Upper lobe of left lung (tissue), 6 donors: ENCODE measurements at regions not wholly inside any gene's neighbourhood (a gene's known extent, or its start where the extent isn't known, plus 50 kb on each side); places are given as distances from the start of the nearest gene placed in this dataset.

Source experiments
- ATAC-seq, 2 donors: fragments of 200-7000 bp; cut with Tn5 transposase; one replicate each; pipeline ENCODE4 v1.9.1; 2022; ENCODE audit warnings: mild to moderate bottlenecking in 2 of 2, moderate library complexity in 2 of 2; ENCODE audit not compliant: low FRiP score in 2 of 2
- DNase-seq, 2 donors: peaks; one replicate each; pipeline ENCODE4 v3.0.0-alpha.2; 2019 to 2020
- H3K27ac ChIP-seq, 4 donors: fragments of 200-600 bp; sonication (generic); one replicate each; pipeline ENCODE4 v1.5.1; 2016 to 2019
- H3K27me3 ChIP-seq, 4 donors: fragments of 200-600 bp; sonication (generic); one replicate each; pipeline ENCODE4 v1.5.1; 2017 to 2019
- H3K36me3 ChIP-seq, 4 donors: fragments of 200-600 bp; sonication (generic); one replicate each; pipeline ENCODE4 v1.5.1; 2016 to 2019
- H3K4me1 ChIP-seq, 4 donors: fragments of 200-600 bp; sonication (generic); one replicate each; pipeline ENCODE4 v1.5.1; 2018 to 2019
- H3K4me3 ChIP-seq, 4 donors: fragments of 200-600 bp; sonication (generic); one replicate each; pipeline ENCODE4 v1.5.1; 2017 to 2019; ENCODE audit warnings: mild to moderate bottlenecking in 2 of 4, moderate library complexity in 1 of 4
- H3K9me3 ChIP-seq, 4 donors: fragments of 200-600 bp; sonication (generic); one replicate each; pipeline ENCODE4 v1.5.1; 2018 to 2019
- CTCF ChIP-seq, 6 experiments: fragments of 450-650 bp in 4 of 6; fragments of 200-600 bp in 2 of 6; sonication (generic) in 2 of 6; IDR thresholded peaks; one replicate each; pipeline ENCODE4 v1.5.1; 2016 to 2019; ENCODE audit warnings: antibody characterized with exemption in 6 of 6
- EP300 ChIP-seq, 4 donors: sonication (generic); formaldehyde crosslinking; IDR thresholded peaks; one replicate each; pipeline ENCODE4 v1.5.1; 2017; ENCODE audit warnings: antibody characterized with exemption in 4 of 4, control low read depth in 2 of 4
- POLR2A ChIP-seq, 4 donors: fragments of 450-650 bp; IDR thresholded peaks; one replicate each; pipeline ENCODE4 v1.5.1; 2016 to 2017; ENCODE audit warnings: antibody characterized with exemption in 4 of 4, mild to moderate bottlenecking in 2 of 4
- POLR2AphosphoS5 ChIP-seq, 2 donors: sonication (generic); formaldehyde crosslinking; IDR thresholded peaks; one replicate each; pipeline ENCODE4 v1.5.1; 2017; ENCODE audit warnings: antibody characterized with exemption in 2 of 2
- WGBS, 2 donors: methylation state at CpG; one replicate each; pipeline ENCODE4 v1.1.5; 2017 to 2018; 5-methylcytosine and 5-hydroxymethylcytosine counted together
- donor health status: DM: no; HTN: no; CAD: no; lungs with moderate emphysema.
- donor health status: DM: no; HTN: yes; CAD: no; lungs with severe emphysema.

GRCh38 chr20:52434041-52434425 lies 242.5 kb upstream of the ZFP64 start:
- ATAC-seq = no peak
- 85 to 98% methylated on average over 2 of the region's 2 CpGs for WGBS, 2 donors

GRCh38 chr20:52433326-52434040 lies 241.9 kb upstream of the ZFP64 start:
- 85 to 91% methylated on average over 2 of the region's 2 CpGs for WGBS, 2 donors
- no peaks in the 10 kb centered on the region for H3K9me3 ChIP-seq
- H3K4me1 ChIP-seq = no peaks in the 10 kb centered on the region
- ATAC-seq (no peak), DNase-seq (no peak)
- TF ChIP-seq EP300 (IDR thresholded peaks at IDR 0.05) (no peak), POLR2A (IDR thresholded peaks at IDR 0.05) (no peak), CTCF (IDR thresholded peaks at IDR 0.05) (no peak), POLR2AphosphoS5 (IDR thresholded peaks at IDR 0.05) (no peak)
- no peak overlapping the region for H3K27ac ChIP-seq
- H3K36me3 ChIP-seq = no peaks in the 10 kb centered on the region
- H3K4me3 ChIP-seq = no peak overlapping the region
- H3K27me3 ChIP-seq = no peaks in the 10 kb centered on the region

More at GRCh38 chr20:52434041-52434425, 242.5 kb upstream of the ZFP64 start:
- no peaks in the 10 kb centered on the region for H3K36me3 ChIP-seq
- no peak for DNase-seq
- H3K27ac ChIP-seq = no peak overlapping the region
- no peaks in the 10 kb centered on the region for H3K9me3 ChIP-seq
- H3K4me1 ChIP-seq = no peaks in the 10 kb centered on the region
- H3K4me3 ChIP-seq = no peak overlapping the region
- no peaks in the 10 kb centered on the region for H3K27me3 ChIP-seq
- TF ChIP-seq EP300 (IDR thresholded peaks at IDR 0.05) (no peak), CTCF (IDR thresholded peaks at IDR 0.05) (no peak), POLR2AphosphoS5 (IDR thresholded peaks at IDR 0.05) (no peak), POLR2A (IDR thresholded peaks at IDR 0.05) (no peak)

GRCh38 chr20:52432740-52433139 lies 241.2 kb upstream of the ZFP64 start:
- peak in 1 of 2 donors; percentile 83 for ATAC-seq
- H3K4me3 ChIP-seq = no peak overlapping the region
- no peak for DNase-seq
- H3K36me3 ChIP-seq = no peaks in the 10 kb centered on the region
- no peak for TF ChIP-seq POLR2A (IDR thresholded peaks at IDR 0.05)
- TF ChIP-seq POLR2AphosphoS5 (IDR thresholded peaks at IDR 0.05) = no peak
- no peak for TF ChIP-seq EP300 (IDR thresholded peaks at IDR 0.05)
- TF ChIP-seq CTCF (IDR thresholded peaks at IDR 0.05) = no peak
- H3K27ac ChIP-seq = no peak overlapping the region
- H3K9me3 ChIP-seq = no peaks in the 10 kb centered on the region
- 88 to 94% methylated on average over 2 of the region's 2 CpGs for WGBS, 2 donors
- no peaks in the 10 kb centered on the region for H3K4me1 ChIP-seq
- no peaks in the 10 kb centered on the region for H3K27me3 ChIP-seq

GRCh38 chr20:52429029-52429428 lies 237.4 kb upstream of the ZFP64 start:
- H3K9me3 ChIP-seq = no peaks in the 10 kb centered on the region
- ATAC-seq (no peak), DNase-seq (no peak)
- H3K27ac ChIP-seq = no peak overlapping the region
- no peak for TF ChIP-seq EP300 (IDR thresholded peaks at IDR 0.05)
- no peak for TF ChIP-seq POLR2A (IDR thresholded peaks at IDR 0.05)
- no peaks in the 10 kb centered on the region for H3K4me1 ChIP-seq
- no peaks in the 10 kb centered on the region for H3K27me3 ChIP-seq
- H3K4me3 ChIP-seq = no peak overlapping the region
- no peaks in the 10 kb centered on the region for H3K36me3 ChIP-seq
- WGBS, 2 donors = 75 to 83% methylated on average over 1 of the region's 1 CpG

GRCh38 chr20:52427960-52428359 lies 236.4 kb upstream of the ZFP64 start:
- TF ChIP-seq CTCF (IDR thresholded peaks at IDR 0.05) = no peak
- TF ChIP-seq EP300 (IDR thresholded peaks at IDR 0.05) = no peak
- no peak for TF ChIP-seq POLR2A (IDR thresholded peaks at IDR 0.05)
- no peak for TF ChIP-seq POLR2AphosphoS5 (IDR thresholded peaks at IDR 0.05)
- DNase-seq (no peak), ATAC-seq (no peak)
- H3K27me3 ChIP-seq = no peaks in the 10 kb centered on the region
- no peak overlapping the region for H3K4me3 ChIP-seq
- H3K27ac ChIP-seq = no peak overlapping the region
- H3K9me3 ChIP-seq = no peaks in the 10 kb centered on the region
- H3K36me3 ChIP-seq = no peaks in the 10 kb centered on the region
- H3K4me1 ChIP-seq = no peaks in the 10 kb centered on the region
- WGBS, 2 donors = 87 to 92% methylated on average over 2 of the region's 2 CpGs
